ENCODE measurements at regions not wholly inside any gene's neighbourhood (a gene's known extent, or its start where the extent isn't known, plus 50 kb on each side); places are given as distances from the start of the nearest gene placed in this dataset.

DNA sequence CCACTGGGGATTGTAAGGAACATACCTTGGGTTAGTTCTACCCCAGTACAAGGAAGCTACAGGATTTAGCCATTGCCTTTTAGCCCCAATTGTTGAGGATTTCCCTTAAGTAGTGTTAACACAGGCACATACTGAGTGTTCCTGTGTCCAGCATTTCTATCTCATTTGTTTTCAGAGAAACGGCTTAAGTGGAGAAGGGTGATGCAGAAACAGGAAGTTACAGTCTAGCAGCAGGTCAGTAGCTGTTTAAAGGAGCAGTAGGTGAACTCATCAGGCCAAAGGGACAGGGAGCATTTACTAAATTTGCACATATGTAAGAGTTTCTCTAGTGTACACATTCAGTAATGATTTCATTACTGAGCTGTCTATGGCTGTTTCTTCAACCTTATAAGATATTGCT is 644.2 kb upstream of the GJE1 start:
- TF ChIP-seq SUZ12 (IDR thresholded peaks at IDR 0.05; ENCODE audit: extremely low read depth, insufficient read depth, insufficient read length) (no peak), ZNF274 (IDR thresholded peaks at IDR 0.05; ENCODE audit: low read depth, low read length) (no peak)
